ENCODE measurements at regions not wholly inside any gene's neighbourhood (a gene's known extent, or its start where the extent isn't known, plus 50 kb on each side); places are given as distances from the start of the nearest gene placed in this dataset.

DNA sequence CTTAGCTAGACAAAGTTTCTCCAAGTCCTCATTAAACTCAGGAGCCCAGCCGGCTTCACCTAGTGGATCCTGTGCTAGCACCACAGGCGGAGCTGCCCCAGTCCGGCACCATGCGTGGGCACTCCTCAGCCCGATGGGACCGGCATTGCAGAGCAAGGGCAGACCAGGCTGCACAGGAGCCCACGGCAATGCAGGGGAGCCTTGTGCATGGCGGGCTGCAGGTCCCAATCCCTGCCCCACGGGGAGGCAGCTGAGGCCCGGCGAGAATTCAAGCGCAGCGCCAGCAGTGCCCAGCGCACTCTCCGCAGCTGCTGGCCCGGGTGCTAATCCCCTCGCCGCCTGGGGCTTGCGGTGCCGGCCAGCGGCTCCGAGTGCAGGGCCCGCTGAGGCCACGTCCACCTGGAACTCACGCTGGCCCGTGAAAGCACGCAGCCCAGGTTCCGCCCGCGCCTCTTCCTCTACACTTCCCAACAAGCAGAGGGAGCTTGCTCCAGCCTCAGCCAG, 292.3 kb upstream of the EYS start:
- POLR2A ChIA-PET: no interaction called here
- no peaks in the 10 kb centered on the region for H3K9me3 ChIP-seq (replicated peaks; ENCODE audit: control insufficient read depth, insufficient read depth, low read depth, low read length)
- in situ Hi-C loops (cut with MboI) (no loop called here), intact Hi-C loops (cut with micrococcal nuclease) (no loop called here)
- TF ChIP-seq ZKSCAN8 (CRISPR knock-in tag; IDR thresholded peaks at IDR 0.05): no peak
- TF ChIP-seq SNAPC5 (CRISPR knock-in tag; IDR thresholded peaks at IDR 0.05): no peak
- no peak for TF ChIP-seq SRSF9 (IDR thresholded peaks at IDR 0.05; ENCODE audit: borderline replicate concordance, low read depth, low read length)
- no peak for TF ChIP-seq CC2D1A (IDR thresholded peaks at IDR 0.05)
- TF ChIP-seq NFIC (IDR thresholded peaks at IDR 0.05): no peak
- TF ChIP-seq HSF4 (CRISPR knock-in tag; IDR thresholded peaks at IDR 0.05; ENCODE audit: borderline replicate concordance): no peak
- TF ChIP-seq TFAM (CRISPR knock-in tag; conservative IDR thresholded peaks at IDR 0.05): no peak
- TF ChIP-seq POLR3A (IDR thresholded peaks at IDR 0.05; ENCODE audit: borderline replicate concordance, extremely low read depth, insufficient read depth, insufficient read length): no peak
- no peak for TF ChIP-seq KDM2B (CRISPR knock-in tag; IDR thresholded peaks at IDR 0.05)
- no peak for TF ChIP-seq SMARCC2 (IDR thresholded peaks at IDR 0.05; ENCODE audit: low read depth)
- CTCF ChIA-PET (ENCODE audit: low intra/inter-chr PET ratio): no interaction called here
- H3K36me3 ChIP-seq (ENCODE audit: control insufficient read depth, insufficient read depth, low read length): no peaks in the 10 kb centered on the region
- FAIRE-seq: no peak
- no peak overlapping the region for H3K27ac ChIP-seq (ENCODE audit: extremely low read depth, low read depth, low read length)
- no peaks in the 10 kb centered on the region for H3K4me1 ChIP-seq (replicated peaks in 1 of 2; ENCODE audit: control insufficient read depth in 2 of 2, insufficient read depth in 2 of 2, low read length in 2 of 2)
- no TSS peak for BruUV-seq (replicated peaks)
- no peak for DNase-seq (ENCODE audit: extremely low read depth in 1 of 4, low spot score in 3 of 4)
- H3K27me3 ChIP-seq (ENCODE audit: control insufficient read depth in 2 of 2, insufficient read depth in 2 of 2, low read length in 2 of 2): no peaks in the 10 kb centered on the region
- no peak overlapping the region for H3K4me3 ChIP-seq
- no peaks in the 10 kb centered on the region for H3K79me2 ChIP-seq (ENCODE audit: control insufficient read depth, insufficient read depth, low read length)
- no peaks in the 10 kb centered on the region for H4K20me1 ChIP-seq (replicated peaks; ENCODE audit: control insufficient read depth, insufficient read depth, low read length)
- H3K4me2 ChIP-seq (ENCODE audit: insufficient read depth, low read length): no peak overlapping the region
- H3K9ac ChIP-seq (ENCODE audit: insufficient read depth in 1 of 2, low read depth in 2 of 2, low read length in 2 of 2): no peak overlapping the region
- H3K9me1 ChIP-seq (ENCODE audit: control insufficient read depth, insufficient read depth, low read length): no peaks in the 10 kb centered on the region
- no peak for ATAC-seq
- no peak overlapping the region for H2AFZ ChIP-seq (ENCODE audit: low read depth, low read length)
- 14% methylated on average over 12 of the region's 30 CpGs for WGBS (ENCODE audit: insufficient coverage, low coverage, missing lambda C conversion rate)

All from K562 (cell line).